Keratinocyte (primary cell): ENCODE measurements at regions not wholly inside any gene's neighbourhood (a gene's known extent, or its start where the extent isn't known, plus 50 kb on each side); places are given as distances from the start of the nearest gene placed in this dataset.

Source experiments
- CTCF ChIP-seq, 3 experiments: IDR thresholded peaks in 1 of 3; conservative IDR thresholded peaks in 1 of 3; optimal IDR thresholded peaks in 1 of 3; 2 replicates in 2 of 3; 3 replicates in 1 of 3; pipeline versions ENCODE3 to v1.5.1; 2011; ENCODE audit warnings: low read length in 3 of 3, mild to moderate bottlenecking in 3 of 3, moderate library complexity in 2 of 3, control low read depth in 1 of 3, inconsistent platforms in 1 of 3; ENCODE audit not compliant: insufficient read depth in 2 of 3; ENCODE audit errors: extremely low read depth in 1 of 3
- EZH2 ChIP-seq: IDR thresholded peaks from one replicate; pipeline ENCODE4 v1.6.1; 2012; ENCODE audit warnings: inconsistent platforms, mild to moderate bottlenecking, low read length, moderate library complexity

GRCh38 chr18:54749291-54749690, 79.0 kb upstream of the RAB27B start:
- TF ChIP-seq CTCF (optimal IDR thresholded peaks at IDR 0.05 in 1 of 3, IDR thresholded peaks at IDR 0.05 in 1 of 3, conservative IDR thresholded peaks at IDR 0.05 in 1 of 3; ENCODE audit: extremely low read depth in 1 of 3, insufficient read depth in 2 of 3, low read length in 3 of 3) = no peak
- no peak for TF ChIP-seq EZH2
